ENCODE measurements at regions not wholly inside any gene's neighbourhood (a gene's known extent, or its start where the extent isn't known, plus 50 kb on each side); places are given as distances from the start of the nearest gene placed in this dataset.
"Not testable (repeated sequence)": the region's sequence is repeated elsewhere in the genome, so short reads cannot be mapped to it uniquely, and the experiment has no call there.

DNA sequence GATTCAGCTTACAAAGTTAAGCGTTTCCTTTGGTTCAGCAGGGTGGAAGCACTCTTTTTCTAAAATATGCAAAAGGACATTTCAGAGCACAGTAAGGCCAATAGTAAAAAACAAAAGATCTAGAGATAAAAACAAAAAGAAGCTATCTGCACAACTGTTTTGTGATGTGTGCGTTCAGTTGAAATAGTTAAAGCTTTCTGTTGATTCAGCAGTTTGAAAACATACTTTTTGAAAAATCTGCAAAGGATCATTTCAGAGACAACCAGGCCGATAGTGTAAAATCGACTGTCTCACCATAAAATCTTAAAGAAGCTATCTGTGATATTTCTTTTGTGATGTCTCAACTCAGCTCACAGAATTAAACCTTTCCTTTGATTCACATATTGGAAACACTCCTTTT is 300.0 kb upstream of the ALG10B start:
- no peak for DNase-seq

DNA sequence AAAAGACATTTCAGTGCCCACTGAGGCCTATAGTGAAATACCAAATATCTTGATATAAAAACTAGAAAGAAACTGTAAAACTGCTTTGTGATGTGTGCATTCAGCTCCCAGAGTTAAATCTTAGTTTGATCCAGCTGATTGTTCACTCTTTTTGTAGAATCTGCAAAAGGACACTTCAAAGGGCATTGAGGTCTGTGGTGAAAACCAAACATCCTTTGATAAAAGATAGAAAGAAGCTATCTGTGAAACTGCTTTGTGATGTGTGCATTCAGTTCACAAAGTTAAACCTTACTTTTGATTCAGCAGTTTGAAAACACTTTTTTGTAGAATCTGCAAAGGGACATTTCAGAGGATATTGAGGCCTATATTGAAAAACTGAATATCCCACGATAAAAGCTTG is 290.7 kb upstream of the ALG10B start:
- DNase-seq, result no peak

DNA sequence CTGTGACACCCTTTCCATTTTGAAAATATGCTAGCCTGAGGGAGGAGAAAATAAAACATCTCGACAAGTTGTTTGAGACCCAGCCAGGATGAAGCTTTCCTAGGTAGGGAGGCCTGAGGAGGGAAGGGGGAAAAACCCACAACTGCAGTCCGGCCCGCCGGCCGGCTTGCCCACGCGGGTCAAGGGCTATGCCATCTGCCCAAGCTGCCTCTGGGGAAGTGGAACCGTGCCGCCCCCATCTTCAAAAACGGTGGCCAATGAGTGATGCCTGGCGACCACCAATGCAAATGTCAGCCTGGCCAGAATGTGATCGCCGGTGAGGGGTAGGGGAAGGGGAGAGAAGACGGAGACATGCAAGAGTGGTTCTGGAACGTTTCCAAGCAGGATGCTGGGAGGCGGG is 263.5 kb upstream of the ALG10B start:
- DNase-seq, result no peak

DNA sequence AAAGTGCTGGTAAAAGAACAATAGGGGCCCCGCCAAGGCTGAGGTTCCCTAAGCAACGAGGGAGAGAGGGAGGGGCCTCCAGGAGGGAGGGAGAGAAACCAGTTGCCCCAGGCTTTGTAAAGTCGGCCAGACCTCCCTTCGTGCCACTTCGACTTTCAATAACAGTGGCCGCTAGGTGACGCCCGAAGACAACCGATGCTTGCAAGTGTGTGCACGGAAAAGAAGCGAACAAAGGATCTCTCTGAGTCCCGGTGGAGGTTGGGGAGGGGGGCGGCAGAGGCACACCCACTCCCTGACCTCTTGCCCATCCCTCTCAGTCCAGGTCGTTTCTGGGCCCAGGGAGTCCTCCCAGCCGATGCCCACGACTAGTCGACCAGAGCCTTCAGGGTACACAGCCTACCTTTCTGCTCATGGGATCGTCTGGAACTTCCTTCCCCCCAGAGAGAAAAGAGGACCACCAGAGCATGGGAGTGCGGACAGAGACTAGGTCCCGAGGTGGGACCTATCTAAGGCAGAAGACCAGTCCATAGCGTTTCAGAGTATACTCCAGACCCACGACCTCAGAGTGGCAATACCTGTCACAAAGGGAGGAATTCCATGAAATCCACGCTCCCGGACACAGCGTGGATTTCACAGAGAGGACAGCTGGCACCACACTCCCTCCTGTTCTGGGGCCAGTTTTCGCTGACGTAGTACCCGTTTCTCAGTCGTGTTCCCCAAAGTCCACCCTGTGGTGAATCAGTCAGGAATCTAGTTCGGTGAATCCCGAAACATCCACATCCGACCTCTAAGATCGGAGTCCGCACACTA is 262.7 kb upstream of the ALG10B start:
- no peak for DNase-seq

DNA sequence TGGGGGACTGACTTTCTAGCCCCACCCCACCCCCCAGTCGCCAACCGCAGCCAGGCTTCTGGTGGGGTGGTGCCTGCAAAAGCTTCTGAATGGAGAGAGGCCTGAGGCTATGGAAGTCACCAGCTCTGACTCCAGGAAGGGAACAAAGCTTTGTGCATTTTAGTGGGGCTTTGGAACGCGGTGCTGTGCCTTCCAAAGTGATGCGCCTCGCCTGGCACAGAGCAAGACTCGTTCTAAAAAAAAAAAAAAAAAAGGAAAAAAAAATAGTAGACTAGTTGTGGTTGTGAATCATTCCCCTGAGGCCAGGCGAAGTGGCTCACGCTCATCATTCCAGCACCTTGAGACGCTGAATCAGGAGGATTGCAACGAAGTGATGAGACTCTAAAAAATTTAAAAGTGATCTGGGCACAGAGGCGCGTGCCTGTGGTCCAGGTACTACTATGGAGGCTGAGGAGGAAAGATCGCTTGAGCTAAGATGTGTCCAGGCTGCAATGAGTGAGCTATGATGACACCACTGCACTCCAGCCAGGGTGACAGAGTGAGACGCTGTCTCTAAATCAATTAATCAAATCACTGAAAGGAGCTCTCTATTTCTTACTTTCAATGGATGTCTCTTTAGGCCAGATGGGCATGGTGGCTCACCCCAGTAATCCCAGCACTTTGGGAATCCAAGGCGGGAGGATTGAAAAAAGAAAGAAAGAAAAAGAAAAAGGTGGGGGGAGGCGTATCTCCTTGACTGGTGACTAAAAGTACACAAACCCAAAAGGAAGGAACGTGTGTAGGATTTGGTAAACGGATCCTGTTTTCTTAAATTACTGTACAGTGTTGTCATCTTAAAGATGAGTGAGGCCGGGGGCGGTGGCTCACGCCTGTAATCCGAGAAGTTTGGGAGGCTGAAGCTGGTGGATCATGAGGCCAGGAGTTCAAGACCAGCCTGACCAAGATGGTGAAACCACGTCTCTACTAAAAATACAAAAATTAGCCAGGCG is 259.6 kb upstream of the ALG10B start:
- DNase-seq, result no peak

DNA sequence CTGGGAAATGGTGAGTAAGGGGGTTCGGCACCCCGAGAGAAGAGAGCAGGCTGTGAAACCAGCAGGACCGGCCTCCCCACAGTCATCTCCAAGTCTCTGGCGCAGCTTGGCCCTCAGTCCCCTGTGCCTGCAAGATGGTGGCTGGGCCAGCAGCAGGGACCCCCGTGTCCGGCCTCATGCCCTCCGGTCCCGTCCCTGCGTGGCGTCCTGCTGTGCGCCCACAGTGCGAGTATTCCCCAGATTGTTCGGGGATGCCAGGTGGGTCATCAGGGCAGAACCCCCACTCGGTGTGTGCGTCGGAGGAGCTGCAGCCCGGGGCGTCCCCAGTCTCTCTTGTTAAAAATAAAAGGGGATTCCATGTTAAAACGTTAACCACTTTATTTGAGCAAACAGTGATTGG is 216.9 kb upstream of the ALG10B start:
- DNase-seq, result no peak

DNA sequence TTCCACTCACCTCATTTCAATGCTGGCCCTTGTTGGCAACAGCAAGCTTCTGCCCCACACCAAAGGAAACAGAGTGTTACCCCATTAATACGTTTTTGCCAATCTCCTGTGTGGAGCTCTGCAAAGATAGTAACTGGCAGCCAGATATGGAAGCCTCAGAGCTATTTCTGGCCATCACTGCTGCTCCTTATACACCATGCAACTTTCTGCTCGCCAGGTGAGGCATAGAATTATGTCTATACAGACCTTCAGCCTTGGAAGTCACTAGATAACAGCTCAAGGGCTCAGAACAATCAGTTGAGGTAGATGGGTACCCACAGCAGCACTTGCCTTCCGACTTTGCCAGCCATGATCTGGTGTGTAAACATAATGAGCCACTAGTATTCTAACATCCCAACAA is 214.8 kb upstream of the ALG10B start:
- DNase-seq, result no peak

DNA sequence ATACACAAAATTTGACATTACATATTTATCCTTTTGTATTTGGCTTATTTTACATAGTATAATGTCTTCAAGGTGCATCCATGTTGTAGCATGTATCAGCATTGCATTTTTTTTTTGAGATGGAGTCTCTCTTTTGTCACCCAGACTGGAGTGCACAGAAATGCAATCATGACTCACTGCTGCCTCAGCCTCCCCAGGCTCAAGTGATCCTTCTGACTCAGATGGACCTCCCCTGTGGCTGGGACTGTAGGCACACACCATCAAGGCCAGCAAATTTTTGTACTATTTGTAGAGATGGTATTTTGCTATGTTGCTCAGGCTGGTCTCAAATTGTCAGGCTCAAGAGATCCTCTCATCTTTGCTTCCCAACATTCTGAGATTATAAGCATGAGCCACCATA is 214.4 kb upstream of the ALG10B start:
- no peak for DNase-seq

DNA sequence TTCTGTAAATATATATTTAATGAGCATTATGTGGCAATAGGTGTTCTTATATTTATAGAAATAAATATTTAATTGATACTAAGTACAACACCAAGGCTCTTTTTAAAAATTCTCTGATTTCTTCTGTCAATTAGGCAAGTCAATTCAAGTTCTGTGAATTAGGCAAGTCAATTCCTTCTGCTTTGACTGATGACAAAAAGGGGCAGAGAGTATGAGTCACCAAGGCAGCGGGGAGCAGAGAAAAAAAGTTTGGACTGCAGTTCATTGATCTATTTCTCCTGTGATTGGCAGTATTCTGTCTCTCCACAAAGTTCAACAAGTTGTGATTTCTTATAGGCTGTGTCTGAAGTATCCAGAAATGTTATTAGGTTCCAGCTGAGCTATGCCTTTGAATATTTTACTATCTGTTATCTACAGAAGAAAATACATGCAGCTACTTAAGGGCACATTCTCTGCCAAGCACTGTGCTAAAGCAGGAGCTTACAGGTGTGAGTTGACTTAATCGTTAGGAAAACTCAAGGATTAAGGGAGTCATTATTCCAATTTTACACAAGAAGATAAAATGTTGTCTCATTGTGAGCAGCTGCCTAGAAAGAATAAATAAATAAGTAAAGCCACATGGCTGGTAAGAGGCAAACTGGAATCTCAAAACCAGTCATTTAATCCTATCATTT is 206.4 kb upstream of the ALG10B start:
- no peak for DNase-seq

DNA sequence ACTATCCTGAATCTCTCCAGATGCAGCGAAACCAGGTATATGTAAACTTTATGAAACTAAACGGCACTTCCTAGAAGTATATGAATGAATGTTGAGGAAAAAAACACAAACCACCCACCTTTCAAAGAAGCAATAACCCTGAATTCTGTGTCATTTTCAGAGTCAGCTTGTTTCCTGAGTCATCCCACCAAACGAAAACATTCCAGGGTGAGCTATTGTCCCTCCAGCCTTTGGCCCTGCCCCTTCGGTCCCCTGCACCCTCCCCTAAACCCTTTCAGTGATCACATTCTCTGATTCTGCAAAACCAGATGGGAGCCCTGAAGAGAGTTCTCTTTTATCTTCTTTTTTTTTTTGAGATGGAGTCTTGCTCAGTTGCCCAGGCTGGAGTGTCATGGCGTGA is 202.6 kb upstream of the ALG10B start:
- no peak for DNase-seq

DNA sequence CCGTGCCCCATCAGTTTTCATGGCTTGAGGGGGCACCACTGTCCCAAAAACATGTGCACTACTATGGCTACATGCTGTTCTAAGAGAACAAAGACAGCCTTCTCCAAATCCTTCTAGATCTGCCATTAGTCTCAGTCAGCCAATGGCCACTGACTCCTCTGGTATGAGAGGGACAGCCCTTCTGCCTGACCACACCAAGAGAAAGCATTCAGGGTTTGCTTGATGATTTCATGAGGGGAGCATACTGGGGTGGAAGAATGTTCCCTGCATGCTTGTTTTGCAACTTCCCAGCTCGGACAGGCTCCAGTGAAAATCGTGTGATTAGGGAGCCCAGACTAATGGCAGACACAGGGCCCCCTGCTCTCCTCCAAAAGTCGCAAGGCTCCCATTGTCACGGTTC is 199.6 kb upstream of the ALG10B start:
- no peak for DNase-seq

DNA sequence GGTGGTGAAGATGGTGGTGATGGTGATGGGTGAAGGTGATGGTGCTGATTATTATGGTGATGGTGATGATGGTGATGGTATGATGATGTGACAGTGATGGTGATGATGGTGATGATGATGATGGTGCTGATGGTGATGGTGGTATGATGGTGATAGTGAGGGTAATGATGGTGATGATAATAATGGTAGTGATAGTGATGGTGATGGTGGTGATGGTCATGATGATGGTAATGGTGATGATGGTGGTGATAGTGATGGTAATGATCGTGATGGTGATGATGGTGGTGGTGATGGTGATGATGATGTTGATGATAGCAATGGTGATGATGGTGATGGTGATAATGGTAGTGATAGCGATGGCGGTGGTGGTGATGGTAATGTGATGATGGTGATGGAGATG is 197.9 kb upstream of the ALG10B start:
- DNase-seq, result no peak

DNA sequence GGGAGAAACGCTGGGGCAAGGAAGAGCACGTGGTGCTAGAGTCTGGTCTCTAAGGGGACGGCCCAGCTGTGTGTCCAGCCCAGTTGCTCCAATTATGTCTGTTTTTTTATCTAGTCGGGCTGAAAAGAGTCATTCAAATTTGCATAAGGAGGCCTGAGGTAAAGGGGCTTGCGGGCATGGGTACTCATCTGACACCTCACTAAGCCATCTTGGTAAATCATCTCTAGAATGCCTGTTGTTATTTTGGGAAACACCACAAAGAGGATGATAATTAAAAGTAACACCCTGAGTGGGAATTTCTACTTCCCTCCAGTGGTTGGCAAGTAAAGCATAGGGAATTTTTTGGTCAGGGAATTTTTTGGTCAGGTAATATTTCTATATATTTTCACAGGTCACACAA is 196.1 kb upstream of the ALG10B start:
- DNase-seq, result no peak

DNA sequence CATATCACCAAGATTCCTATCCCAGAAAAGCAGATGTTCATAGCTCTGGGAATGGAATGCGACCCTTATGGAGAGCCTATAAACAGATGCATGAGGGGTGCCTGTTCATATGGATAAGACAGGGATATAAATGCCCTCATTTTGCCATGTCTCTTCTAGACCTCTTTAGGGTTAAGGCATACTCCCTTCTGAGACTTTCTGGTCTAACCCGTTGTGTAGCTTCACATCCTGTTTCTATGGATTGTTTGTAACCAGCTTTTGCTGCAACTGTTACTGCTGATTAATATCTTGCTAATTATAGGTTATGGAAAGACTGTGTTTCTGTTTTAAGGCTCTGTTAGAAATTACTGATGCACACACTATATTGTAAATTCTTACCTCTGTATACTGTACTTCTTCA is 193.5 kb upstream of the ALG10B start:
- DNase-seq, result not testable (repeated sequence)

DNA sequence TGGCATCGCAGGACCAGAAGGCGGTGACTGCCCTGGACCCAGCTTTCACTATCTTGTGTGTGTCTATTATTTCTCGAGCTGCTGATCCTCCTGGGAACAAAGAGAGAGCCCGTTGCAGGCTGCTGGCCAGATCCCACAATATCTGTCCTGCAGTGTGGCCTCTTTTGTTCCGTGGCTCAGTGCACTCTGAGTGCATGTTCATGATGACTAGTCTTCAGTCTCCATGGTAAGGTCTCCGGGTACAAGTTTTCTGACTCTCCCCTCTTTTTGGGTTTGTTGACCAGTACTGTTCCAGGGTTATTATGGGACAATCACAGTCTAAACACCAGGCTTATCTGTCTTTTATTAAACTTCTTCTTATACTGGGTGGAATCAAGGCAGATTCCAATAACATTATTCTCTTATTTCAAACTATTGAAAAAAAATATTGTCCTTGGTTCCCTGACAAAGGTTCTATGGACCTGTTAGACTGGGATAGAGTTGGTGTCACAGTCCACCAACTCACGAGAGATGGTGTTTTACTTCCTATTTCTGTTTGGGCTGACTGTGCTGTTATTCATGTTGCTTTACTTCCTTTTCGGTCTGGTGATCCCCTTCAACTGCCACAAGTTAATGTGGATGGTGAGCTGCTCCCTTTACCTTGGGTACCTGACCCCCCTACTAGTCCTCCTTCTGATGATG is 192.9 kb upstream of the ALG10B start:
- no peak for DNase-seq

DNA sequence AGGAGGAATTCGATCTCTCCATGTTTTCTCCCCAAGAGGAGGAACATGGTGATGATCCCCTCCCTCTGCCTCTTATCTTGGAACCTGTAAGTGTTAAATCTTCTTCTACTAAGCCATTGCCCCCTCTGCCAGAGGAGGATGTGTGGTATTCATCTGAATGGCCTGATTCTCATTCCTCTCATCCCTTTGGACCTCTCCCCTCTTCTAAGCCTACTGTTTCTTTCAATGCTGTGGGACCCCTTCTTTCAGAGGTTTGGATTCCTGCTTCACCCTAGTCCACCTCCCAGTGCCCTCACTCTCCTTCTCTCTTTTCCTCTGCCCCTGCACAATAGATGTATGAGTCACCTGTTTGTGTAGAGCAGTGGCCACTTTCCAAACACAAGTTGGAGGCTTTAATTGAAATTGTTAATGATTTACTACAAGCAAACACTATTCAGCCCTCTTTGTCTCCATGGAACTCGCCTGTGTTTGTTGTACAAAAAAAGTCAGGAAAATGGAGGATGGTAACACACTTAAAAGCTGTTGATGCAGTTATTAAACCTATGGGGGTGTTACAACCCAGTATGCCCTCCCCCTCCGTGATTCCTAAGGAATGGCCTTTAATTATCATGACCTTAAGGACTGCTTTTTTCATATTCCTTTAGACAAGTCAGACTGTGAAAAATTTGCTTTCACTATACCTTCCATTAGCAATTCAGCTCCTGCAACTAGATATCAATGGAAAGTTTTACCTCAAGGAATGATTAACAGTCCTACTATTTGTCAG is 192.1 kb upstream of the ALG10B start:
- DNase-seq, result no peak

DNA sequence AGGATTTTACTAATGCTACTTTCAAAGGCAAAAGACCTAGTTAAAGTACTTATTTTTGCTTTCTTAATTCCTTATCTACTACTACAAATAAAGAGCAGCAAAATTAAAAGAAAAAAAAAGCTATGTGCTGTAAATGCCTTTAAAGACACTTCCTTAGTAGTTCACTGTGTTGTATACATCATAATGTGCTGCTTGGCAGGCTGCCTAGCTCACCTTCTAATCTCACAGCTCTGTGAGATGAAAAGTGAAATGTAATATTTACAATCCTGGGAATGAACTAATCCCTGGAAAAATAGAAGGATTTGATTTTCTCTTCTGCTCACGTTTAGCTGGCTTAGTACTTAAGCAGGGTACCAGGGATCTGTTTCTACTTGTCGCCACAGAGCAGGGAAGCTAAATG is 184.4 kb upstream of the ALG10B start:
- DNase-seq, result no peak

DNA sequence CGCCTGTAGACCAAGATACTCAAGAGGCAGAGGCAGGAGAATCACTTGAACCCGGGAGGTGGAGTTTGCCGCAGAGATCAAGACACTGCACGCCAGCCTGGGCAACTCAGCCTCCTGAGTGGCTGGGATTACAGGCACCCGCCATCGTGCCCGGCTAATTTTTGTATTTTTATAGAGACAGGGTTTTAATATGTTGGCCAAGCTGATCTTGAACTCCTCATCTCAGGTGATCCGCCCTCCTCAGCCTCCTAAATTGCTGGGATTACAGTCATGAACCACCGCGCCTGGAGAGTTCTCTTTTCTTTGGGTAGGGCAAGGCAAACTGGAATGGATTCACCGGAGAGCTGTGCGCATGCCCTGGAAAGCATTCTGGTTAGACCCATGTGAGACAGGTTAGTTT is 179.3 kb upstream of the ALG10B start:
- DNase-seq, result no peak

DNA sequence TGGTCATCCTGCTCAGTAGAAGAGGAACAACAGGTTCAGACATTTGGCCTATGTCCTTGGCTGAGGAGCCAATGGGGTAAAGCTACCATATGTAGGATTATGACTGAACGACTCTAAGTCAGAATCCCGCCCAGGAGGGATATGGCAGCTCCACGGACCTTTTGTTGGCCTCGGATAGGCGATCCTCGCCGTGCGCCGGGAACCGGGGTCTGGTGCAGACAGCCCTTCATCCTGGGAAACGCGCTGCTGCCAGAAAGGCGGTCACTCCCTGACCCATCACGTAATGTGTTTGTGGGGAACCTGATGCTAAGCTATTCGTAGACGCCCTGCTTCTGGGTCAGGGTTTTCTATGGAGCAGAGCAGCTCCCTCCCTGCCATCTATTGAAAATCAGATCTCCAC is 178.9 kb upstream of the ALG10B start:
- DNase-seq, result no peak

DNA sequence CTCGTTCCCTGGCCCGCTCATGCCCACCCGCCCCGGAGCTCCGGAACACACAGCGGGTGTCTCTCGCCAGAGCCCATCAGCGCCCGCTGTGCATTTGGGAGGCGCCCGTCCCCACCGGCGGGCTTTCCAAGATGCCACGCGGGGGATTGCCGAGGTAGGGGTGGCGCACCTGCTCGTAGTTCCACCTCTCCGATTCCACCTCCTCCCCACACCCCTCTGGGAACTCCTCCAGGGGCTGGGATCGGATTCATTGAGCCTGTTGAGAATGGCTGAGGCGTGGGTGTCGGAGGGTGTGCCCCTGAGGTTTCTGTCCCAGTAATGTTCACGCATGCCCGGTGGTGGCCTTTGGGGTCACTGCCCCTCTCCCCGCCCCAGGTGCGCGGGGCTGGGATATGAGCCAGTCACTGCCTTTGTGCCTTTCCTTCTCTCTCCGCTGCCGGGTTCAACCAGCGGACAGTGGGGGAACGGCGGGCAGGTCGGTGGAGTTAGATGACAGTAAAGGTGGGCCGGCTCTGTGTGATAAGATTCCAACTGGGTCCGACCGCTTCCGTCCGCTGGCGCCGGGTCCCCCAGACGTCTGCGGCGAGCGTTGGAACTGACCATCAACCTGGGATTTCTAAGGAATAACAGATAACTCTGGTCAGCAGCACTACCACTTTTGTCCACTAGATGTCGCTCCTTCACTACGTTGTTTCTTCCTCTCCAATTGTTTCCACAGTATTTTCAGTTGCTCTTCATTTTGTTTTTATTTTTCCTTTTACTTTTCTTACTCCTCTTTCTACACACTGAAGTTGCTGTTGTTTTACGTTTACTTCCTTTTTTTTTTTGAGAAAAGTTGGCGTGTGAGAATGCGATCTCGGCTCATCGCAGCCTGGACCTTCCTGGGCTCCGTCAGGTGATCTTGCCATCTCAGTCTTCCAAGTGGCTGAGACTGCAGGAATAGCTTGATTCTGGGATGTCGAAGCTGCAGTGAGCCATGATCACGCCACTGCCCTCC is 178.1 kb upstream of the ALG10B start:
- DNase-seq, result peak; percentile 33 to 65

DNA sequence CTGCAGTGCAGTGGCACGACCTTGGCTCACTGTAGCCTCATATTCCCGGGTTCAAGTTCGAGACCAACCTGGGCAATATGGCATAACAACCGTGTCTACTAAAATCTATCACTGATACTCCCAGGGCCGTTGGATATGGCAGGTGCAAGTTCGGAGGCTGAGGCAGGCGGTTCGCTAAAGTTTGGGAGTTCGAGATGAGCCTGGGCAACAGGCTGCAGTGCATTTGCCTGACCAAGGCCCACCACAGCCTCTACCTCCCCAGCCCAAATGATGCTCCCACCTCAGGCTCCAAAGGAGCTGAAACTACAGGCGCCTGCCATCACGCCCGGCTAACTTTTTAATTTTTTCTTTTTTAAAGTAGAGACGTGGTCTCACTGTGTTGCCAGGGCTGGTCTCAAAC is 177.1 kb upstream of the ALG10B start:
- DNase-seq, result no peak

Measured in CD4-positive, alpha-beta T cell treated with Interferon alpha-2 for 1 hour (primary cell).